Fibroblast of skin of right quadriceps (primary cell): ENCODE measurements at regions not wholly inside any gene's neighbourhood (a gene's known extent, or its start where the extent isn't known, plus 50 kb on each side); places are given as distances from the start of the nearest gene placed in this dataset.
"Not testable (repeated sequence)": the region's sequence is repeated elsewhere in the genome, so short reads cannot be mapped to it uniquely, and the experiment has no call there.

ENCODE experiments used
- DNase-seq: peaks from one replicate; pipeline ENCODE4 v3.0.0-alpha.2; 2013

DNA sequence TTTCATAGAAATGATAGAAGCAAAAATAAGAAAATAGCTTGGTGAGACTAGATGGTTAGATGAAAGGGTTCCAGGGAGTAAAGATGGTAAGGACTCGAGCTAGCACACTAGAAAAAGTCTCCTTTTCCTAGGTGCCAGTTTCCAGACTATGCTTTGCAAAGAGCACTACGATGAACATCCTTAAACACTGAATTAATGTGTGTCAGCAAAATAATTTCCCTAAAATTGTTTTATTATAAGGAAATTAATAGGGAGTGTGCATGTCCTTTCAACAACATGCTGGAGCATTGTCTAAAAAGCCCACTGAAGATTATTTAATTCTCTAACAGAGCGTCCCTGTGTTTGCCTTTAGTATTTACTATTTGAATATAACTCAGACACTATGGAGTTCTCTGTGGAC lies 107.4 kb upstream of the NDUFV2 start:
- no peak for DNase-seq

DNA sequence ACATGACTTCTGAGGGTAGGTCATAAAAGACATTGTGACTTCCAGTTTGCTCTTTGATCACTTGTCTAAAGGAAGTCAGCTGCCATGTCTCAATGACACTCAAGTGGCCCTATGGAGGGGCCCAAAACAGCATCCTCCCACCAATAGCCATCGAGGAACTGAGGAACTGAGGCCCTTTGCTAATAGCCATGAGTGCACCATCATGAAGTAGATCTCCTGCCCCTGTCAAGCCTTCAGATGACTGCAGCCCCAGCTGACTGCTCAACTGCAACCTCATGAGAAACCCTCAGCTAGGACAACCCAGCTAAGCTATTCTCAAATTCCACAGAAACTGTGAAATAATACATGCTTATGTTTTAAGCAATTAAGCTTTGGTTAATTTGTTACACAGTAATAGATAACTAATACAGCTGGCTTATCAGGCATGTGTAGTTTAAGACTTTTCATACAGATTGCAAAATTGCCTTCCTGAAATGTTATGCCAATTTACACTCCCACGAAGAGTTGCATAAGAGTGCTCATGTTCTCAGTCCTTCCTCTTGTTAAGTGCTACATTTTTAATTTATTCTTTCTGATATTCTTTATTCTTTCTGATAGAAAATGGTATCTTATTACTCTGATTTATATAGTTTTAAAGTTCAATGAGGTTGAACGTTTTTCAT lies 105.6 kb upstream of the NDUFV2 start:
- DNase-seq: no peak

DNA sequence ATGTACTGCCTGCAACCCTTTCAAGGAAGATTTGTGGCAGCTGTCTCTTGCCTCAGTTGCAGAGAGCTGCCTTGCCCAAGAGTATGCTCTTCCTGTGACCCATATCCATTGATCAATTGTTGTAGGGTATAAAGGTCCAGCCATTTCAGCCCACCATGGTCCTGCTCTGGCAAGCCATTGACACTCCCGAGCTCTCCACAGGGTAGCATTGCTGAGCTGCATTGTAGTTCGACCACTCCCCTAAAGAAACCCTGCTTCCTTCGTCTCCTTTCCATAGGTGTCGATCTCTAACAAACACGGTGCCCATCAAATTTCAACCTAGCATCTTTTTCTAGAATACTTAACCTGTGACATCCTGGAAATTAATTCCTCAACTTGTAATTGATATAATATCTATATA lies 104.9 kb upstream of the NDUFV2 start:
- DNase-seq: no peak

DNA sequence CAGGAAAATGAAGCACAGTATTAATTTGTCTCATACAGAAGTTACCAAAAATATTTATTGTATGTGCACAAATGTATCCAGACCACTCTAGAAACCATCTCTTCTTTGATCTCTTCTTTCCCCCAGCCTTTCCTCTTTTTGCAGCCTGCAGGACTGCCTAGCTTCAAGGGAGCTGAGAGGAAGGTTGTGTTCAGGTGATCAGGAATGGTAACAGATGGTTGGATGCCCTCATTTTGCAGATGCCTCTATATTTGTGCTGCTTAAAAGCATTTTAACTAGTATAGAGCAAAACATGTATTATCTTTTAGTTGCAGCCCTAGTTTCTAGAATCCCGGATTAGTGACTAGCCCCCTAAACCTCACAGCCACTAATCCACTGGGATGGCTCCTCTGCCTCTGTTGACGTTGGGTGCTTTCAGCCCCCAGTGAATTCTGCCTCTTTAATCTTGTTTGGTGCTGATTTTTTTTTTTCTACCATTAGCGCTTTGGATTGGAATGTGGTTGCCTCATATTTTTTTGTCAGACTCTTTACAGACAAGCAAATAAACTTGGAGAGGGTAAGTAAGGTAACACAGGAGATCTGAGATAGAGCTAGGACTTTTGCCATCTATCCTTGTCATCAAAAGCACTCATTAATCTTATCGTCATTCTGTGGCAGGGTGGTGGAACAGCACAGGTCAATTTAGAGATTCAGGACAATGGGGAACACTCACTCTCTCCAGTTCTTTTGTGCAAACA lies 103.8 kb upstream of the NDUFV2 start:
- DNase-seq: peak; percentile 78

DNA sequence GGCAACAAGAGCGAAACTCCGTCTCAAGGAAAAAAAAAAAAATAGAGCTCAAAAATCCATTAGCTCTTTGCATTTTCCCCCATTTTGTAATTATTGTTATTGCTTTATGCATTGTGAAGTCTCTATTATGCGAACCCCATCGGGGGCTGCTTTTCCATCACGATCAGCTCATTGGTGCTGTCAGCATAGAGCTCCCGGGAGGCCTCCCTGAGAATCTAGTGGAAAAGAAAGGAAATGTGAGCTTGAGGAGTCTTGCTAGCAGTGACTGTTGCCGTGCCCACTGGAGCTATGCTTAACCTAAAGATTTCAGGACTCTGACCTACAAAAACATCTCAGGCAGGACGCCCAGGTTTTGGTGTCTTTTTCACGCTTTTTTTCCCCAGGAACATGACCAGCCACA lies 102.6 kb upstream of the NDUFV2 start:
- no peak for DNase-seq

DNA sequence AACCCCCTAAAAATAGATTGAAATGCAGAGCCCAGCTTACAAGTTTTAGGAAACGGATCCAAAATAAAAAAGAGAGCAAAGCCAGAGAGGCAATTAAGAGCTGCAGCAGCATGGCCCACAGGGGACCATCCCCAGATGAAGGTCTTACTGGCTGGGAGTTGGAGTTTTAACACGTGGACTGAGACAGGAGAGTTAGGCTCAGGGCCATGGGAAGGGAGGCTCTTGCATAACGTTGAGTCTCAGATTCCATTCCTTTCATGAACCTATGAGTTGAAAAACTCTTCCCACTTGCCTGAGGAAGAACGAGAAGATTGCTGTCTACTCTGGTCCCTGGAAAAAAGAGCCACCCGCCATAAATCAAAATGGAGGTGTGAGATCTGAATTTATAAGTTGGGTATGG lies 101.8 kb upstream of the NDUFV2 start:
- DNase-seq: peak; percentile 68

DNA sequence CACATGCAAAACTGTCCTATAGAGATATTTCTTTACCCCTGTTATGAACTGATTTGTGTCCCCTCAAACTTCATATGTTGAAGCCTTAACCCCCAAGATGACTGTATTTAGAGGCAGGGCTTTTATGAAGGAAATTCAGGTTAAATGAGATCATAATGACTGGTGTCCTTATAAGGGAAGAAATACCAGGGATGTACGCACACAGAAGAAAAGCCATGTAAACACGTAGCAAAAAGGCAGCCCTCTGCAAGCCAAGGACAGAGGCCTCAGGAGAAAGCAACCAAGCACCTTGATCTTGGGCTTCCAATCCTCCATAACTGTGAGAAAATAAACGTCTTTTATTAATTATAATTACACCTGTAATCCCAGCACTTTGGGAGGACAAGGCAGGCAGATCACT lies 101.3 kb upstream of the NDUFV2 start:
- peak; percentile 82 for DNase-seq

DNA sequence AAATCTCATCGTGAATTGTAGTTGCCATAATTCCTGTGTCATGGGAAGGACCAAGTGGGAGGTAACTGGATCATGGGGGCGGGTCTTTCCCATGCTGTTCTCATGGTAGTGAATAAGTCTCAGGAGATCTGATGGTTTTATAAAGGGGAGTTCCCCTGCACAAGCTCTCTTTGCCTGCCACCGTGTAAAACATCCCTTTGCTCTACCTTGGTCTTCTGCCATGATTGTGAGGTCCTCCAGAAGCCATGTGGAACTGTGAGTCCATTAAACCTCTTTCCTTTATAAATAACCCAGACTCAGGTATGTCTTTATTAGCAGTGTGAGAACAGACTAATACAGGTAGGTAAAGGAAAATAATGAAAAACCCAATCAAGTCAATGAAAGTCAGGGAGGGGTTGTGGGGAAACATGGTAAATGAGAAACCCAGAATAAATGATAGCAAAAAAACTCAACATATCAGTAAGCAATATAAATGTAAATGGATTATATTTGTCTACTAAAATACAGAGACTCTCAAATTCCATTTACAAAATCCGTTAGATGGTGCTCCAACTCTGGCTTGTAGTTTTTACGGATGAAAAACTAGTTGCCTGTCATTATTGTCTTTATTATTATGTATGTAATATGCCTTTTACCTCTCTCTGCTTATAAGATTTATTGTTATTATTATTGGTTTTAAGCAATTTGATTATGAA lies 98.9 kb upstream of the NDUFV2 start:
- no peak for DNase-seq

DNA sequence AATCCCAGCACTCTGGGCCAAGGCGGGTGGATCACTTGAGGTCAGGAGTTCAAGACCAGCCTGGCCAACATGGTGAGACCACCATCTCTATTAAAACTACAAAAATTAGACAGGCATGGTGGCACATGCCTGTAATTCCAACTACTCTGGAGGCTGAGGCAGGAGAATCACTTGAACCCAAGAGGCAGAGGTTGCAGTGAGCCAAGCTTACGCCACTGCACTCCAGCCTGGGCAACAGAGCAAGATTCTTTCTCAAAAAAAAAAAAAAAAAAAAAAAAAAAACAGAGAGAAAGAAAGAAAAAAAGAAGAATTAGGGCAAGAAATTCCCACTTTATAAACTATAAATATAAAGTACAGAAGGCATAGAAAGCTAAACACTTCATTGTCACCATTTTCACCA lies 98.2 kb upstream of the NDUFV2 start:
- DNase-seq: not testable (repeated sequence)

DNA sequence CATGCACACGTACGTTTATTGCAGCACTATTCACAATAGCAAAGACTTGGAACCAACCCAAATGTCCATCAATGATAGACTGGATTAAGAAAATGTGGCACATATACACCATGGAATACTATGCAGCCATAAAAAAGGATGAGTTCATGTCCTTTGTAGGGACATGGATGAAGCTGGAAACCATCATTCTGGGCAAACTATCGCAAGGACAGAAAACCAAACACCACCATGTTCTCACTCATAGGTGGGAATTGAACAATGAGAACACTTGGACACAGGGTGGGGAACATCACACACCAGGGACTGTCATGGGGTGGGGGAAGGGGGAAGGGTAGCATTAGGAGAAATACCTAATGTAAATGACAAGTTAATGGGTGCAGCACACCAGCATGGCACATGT lies 94.8 kb upstream of the NDUFV2 start:
- DNase-seq: not testable (repeated sequence)

DNA sequence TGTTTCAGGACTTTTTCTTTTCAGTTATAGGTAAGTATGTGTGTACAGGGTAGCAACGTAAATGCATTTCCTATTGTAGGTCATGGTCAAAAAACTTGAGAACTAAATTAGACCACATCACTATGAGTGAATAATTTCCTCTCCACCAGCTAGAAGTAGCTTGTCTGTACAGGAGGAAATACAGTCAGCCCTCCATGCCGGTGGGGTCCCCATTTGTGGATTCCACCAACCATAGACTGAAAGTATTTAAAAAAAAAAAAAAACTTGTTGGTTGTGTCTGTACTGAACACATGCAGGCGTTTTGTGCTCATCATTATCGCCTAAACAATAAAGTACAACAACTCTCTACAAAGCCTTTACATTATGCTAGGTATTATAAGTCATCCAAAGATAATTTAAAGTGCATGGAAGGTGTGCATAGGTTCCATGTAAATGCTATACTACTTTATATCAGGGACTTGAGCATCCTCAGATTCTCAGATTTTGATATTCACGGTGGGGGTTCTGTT lies 94.2 kb upstream of the NDUFV2 start:
- DNase-seq: no peak

DNA sequence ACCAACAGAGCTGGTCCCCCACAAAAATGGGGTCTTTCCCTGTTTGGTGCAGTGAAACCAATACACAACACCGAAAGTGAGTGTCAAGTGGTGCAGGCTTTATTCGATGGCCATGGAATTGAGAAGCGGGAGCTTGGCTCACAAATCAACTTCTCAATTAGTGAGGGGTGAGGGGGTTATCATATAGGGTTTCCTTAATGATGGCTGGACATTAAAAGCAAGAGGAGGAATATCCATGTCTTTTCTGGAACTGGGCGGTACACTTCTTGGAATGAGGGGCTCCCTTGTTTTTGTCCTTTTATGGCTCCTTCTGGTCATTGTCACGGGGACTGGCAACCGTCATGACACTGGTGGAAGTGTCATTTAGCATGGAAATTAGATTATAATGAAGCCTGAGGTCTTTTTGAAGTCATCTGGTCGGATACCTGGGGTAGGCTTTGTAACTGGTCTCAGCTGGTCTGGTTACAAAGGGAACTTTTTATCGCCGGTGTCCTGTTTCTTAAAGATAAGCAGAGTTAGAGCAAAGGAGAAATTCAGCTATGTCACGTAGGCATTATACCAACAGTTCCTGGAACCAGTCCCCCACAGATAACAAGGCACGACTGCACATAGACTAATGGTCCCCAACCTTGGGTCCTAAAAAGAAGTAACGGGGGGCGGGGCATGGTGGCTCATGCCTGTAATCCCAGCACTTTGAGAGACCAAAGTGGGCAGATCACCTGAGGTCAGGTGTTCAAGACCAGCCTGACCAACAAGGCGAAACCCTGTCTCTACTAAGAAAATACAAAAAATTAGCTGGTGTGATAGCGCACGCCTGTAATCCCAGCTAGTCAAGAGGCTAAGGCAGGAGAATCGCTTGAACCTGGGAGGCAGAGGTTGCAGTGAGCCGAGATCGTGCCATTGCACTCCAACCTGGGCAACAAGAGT lies 93.5 kb upstream of the NDUFV2 start:
- no peak for DNase-seq

DNA sequence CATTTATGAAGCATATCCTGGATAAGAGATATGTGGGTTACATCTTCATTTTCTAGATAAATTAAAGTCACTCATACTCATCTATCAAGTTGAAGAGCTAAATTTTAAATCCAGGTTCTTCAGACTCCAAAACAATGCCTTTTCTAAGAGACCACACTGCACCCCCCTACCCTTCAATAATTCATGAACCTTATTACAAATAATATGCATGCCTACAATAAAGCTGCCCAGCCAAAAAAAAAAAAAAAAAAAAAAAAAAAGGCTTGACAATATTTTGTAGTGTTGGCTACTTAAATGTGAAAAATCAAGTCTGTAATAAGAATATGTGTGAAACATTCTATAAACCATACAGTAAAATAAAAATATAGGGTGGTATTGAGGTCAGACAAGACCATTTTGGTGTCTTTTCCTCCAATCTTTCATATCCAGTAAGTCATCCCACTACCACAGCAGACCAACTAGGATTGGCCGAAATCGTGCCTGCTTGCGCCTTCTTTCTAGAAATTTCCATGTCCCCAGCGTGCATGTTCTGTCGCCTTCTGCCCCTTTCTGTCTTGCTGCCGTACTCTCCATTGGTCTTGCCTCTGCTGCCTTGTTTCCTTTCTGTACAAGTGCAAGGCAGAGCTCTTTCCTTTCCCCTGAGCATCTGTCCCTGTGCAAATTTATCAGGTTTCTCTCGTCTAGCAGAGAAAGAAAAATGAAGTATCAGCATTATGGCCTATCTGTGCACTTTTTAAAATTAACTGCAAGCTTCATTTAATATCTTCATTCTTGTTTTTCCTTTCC lies 92.6 kb upstream of the NDUFV2 start:
- no peak for DNase-seq

DNA sequence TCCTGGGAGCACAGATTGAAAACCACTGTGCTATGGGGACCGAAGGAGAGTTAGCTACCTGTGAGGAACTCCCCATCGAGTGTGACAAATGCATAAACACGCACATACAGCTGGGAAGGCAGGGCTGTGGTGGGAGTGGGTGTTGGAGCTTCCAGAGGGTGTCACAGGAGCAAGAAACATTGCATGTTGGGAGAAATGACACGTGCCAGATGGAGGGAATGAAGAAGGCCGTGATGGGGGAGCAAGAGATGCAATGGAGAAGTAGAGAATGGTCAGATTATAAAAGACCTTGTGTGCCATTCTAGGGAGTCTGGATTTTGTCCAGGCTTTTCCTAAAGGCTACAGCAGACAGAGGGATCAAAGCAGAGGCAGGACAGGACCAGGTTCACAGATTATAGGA lies 91.1 kb upstream of the NDUFV2 start:
- no peak for DNase-seq

DNA sequence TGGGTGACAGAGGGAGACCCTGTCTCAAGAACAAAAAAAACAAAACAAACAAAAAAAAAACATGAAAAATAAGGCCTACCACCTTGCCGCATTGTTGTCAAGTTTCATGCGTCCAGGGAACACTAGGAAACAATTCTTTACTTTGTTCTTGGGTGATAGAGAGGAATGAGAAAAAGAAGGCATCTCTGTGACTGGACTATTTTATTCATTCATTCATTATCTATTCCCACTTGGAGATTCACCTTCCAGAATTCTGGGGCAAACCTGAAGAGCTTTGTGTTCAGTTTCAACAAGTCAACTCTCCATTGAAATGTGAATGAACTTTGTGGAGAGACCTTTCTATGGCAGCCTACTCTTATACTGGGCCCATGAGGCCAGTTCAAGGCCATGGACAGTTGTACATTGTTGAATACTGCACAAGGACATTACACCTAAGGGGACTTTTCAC lies 88.5 kb upstream of the NDUFV2 start:
- no peak for DNase-seq

DNA sequence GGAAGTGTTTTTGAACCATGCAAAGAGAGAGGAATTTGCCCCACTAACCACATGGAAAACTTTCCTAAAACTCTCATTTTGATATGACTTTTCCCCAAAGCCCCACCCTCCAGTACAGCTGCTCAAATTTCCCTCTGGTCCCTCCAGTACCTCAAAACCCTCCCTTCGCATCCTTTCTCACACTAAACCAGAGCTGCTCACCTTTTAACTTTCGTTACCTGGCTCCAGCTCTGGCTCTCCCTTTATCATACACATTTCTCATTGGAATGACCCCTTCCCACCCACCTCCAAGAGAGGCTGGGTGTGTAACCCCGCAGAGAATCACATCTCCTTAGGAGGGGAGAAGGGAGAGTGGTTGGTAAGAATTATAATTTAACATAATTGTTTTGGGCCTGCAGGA lies 86.8 kb upstream of the NDUFV2 start:
- no peak for DNase-seq

DNA sequence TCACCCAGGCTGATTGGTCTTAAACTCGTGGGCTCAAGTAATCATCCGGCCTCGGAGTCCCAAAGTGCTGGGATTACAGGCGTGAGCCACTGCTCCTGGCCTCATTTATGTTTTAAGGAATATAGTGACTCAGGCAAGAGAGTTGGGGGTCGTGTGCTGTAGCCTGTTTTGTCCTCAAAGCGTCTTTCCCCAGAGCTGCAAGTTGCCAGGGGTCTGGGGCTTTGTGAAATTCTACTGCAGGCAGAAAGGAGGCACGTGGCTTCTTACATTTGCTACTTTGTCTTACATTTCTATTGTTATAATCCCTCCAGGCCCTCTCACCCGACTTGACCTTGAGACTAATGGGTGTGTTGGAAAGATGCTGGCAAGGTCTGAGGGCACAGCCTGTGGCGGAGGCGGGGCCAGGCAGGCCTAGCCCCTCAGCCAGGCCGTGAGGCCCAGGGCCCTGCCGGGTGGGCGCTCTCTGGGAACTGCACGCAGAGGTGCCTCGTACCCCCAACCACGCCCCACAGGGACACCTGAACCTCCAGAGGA lies 85.8 kb upstream of the NDUFV2 start:
- DNase-seq: no peak

DNA sequence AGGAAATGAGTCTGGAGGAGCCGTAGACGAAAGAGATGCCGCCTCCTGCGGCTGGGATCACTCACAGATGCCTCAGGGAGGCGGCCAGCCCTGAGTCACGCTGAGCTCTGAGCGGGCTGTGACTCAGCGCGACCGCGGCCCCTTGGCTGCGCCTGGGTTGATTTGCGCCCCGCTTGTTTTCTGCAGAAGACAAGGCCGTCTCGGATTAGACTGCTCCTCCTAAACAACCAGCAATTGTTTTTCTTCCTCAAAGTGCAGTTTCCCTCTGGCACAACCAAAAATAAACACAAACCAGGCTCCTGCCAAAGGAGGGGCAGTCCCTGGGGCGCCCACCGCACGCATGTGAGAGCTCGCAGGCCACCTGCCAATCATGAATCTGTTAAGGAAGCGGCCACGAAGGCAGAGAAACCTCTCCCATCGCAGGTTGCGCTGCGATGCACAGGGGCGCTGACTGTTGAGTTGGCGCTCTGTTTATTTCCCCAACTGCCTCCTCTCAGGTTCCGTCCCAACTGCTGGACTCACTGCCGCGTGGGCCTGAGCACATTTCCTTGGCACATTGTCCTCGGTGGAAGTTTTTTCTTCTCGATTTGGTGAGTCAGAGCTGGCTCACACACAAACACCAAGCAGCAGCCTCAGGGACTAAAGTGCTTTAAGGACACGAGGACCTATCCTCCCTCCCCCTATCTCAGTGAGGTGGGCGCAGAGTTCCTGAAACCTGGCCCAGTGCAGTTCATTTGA lies 85.2 kb upstream of the NDUFV2 start:
- DNase-seq: peak; percentile 94

DNA sequence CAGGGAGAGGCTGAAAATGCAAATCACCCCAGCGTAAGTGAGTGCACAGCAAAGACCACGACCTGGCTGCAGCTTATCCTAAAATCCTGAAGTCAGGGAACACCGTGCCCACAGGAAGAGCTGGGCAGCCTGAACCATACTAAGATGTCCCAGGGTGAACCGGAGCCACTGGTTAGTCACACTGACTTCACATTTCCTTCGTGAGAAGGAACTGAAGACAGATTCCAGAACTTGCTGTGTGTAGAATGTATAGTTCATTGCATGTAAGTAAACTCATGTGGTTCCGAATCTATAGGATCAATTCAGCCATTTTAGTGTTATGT lies 84.6 kb upstream of the NDUFV2 start:
- DNase-seq: peak; percentile 77

DNA sequence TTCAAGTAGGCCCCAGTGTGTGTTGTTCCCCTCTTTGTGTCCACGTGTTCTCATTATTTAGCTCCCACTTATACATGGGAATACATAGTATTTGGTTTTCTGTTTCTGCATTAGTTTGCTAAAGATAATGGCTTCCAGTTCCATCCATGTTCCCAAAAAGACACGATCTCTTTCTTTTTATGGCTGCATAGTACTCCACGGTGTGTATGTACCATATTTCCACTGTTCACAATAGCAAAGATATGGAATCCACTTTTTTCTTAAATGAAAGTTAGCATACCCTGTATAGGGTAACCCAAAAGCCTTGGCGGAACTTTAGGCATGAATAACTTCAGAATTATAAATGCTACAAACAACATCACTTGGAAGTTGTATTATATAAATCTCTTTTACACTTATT lies 83.4 kb upstream of the NDUFV2 start:
- DNase-seq: no peak

DNA sequence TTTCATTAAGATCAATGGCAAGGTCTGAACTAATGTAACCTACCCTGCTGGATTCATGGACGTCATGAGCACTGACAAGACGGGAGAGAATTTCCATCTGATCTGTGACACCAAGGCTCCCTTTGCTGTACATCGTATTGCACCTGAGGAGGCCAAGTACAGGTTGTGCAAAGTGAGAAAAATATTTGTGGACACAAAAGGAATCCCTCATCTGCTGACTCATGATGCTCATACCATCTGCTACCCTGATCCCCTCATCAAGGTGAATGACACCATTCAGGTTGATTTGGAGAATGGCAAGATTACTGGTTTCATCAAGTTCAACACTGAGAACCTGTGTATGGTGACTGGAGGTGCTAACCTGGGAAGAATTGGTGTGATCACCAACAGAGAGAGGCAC lies 82.3 kb upstream of the NDUFV2 start:
- DNase-seq: no peak
